ENCODE measurements at regions not wholly inside any gene's neighbourhood (a gene's known extent, or its start where the extent isn't known, plus 50 kb on each side); places are given as distances from the start of the nearest gene placed in this dataset.

GRCh38 chr15:101565377-101565776 is 75.9 kb upstream of the PCSK6 start:
- H3K4me3 ChIP-seq: no peak overlapping the region
- H3K36me3 ChIP-seq: no peaks in the 10 kb centered on the region
- ATAC-seq (ENCODE audit: insufficient number of reproducible peaks, low FRiP score, low read depth): no peak
- H3K4me1 ChIP-seq (ENCODE audit: control insufficient read depth in 1 of 2, low read depth in 2 of 2): no peaks in the 10 kb centered on the region
- H3K9me3 ChIP-seq: no peaks in the 10 kb centered on the region
- TF ChIP-seq CTCF (IDR thresholded peaks at IDR 0.05): no peak
- DNase-seq (ENCODE audit: low spot score): no peak
- H3K27ac ChIP-seq: no peak overlapping the region
- no peaks in the 10 kb centered on the region for H3K27me3 ChIP-seq (replicated peaks; ENCODE audit: insufficient read depth)

- DNase-seq (ENCODE audit: low spot score): no peak
- Histone ChIP-seq H3K27ac (no peak overlapping the region), H3K36me3 (no peaks in the 10 kb centered on the region), H3K27me3 (replicated peaks; ENCODE audit: insufficient read depth) (no peaks in the 10 kb centered on the region), H3K4me1 (ENCODE audit: control insufficient read depth in 1 of 2, low read depth in 2 of 2) (no peaks in the 10 kb centered on the region), H3K4me3 (no peak overlapping the region), H3K9me3 (no peaks in the 10 kb centered on the region)
- ATAC-seq (ENCODE audit: insufficient number of reproducible peaks, low FRiP score, low read depth): no peak
- no peak for TF ChIP-seq CTCF (IDR thresholded peaks at IDR 0.05)
These were observed 73.8 kb upstream of the PCSK6 start for GRCh38 chr15:101563176-101563796.

- no peaks in the 10 kb centered on the region for H3K36me3 ChIP-seq
- no peak overlapping the region for H3K27ac ChIP-seq
- H3K9me3 ChIP-seq: no peaks in the 10 kb centered on the region
- DNase-seq (ENCODE audit: low spot score): no peak
- TF ChIP-seq CTCF (IDR thresholded peaks at IDR 0.05): no peak
- no peak for ATAC-seq (ENCODE audit: insufficient number of reproducible peaks, low FRiP score, low read depth)
- H3K27me3 ChIP-seq (replicated peaks; ENCODE audit: insufficient read depth): no peaks in the 10 kb centered on the region
- H3K4me3 ChIP-seq: no peak overlapping the region
- no peaks in the 10 kb centered on the region for H3K4me1 ChIP-seq (ENCODE audit: control insufficient read depth in 1 of 2, low read depth in 2 of 2)
These were observed 73.0 kb upstream of the PCSK6 start for GRCh38 chr15:101562428-101563059.

- TF ChIP-seq CTCF (IDR thresholded peaks at IDR 0.05): no peak
- DNase-seq (ENCODE audit: low spot score) (no peak), ATAC-seq (ENCODE audit: insufficient number of reproducible peaks, low FRiP score, low read depth) (no peak)
- Histone ChIP-seq H3K9me3 (no peaks in the 10 kb centered on the region), H3K27me3 (replicated peaks; ENCODE audit: insufficient read depth) (no peaks in the 10 kb centered on the region), H3K4me3 (no peak overlapping the region), H3K27ac (no peak overlapping the region), H3K36me3 (no peaks in the 10 kb centered on the region), H3K4me1 (ENCODE audit: control insufficient read depth in 1 of 2, low read depth in 2 of 2) (no peaks in the 10 kb centered on the region)
These were observed 72.0 kb upstream of the PCSK6 start for GRCh38 chr15:101561584-101561906.

- no peak for TF ChIP-seq CTCF (IDR thresholded peaks at IDR 0.05)
These were observed 71.4 kb upstream of the PCSK6 start for GRCh38 chr15:101560722-101561583.

More at GRCh38 chr15:101560722-101561583, 71.4 kb upstream of the PCSK6 start:
- no peak for ATAC-seq (ENCODE audit: insufficient number of reproducible peaks, low FRiP score, low read depth)
- H3K27ac ChIP-seq: no peak overlapping the region
- no peak overlapping the region for H3K4me3 ChIP-seq
- no peaks in the 10 kb centered on the region for H3K36me3 ChIP-seq
- H3K9me3 ChIP-seq: no peaks in the 10 kb centered on the region
- H3K27me3 ChIP-seq (replicated peaks; ENCODE audit: insufficient read depth): no peaks in the 10 kb centered on the region
- no peaks in the 10 kb centered on the region for H3K4me1 ChIP-seq (ENCODE audit: control insufficient read depth in 1 of 2, low read depth in 2 of 2)
- no peak for DNase-seq (ENCODE audit: low spot score)

All from thoracic aorta (tissue), 2 donors.